ENCODE measurements at regions not wholly inside any gene's neighbourhood (a gene's known extent, or its start where the extent isn't known, plus 50 kb on each side); places are given as distances from the start of the nearest gene placed in this dataset.

GRCh38 chr10:110387617-110387982 is 82.9 kb upstream of the SMNDC1 start:
- DNase-seq (ENCODE audit: low read depth, low spot score), result no peak
- no peaks in the 10 kb centered on the region for H3K27me3 ChIP-seq (ENCODE audit: control insufficient read depth, extremely low read depth, insufficient read depth, low read length)
- H3K9ac ChIP-seq (ENCODE audit: control insufficient read depth, extremely low read depth, insufficient read depth, low read length), result no peak overlapping the region
- no peak overlapping the region for H2AFZ ChIP-seq (ENCODE audit: control insufficient read depth, low read length)
- H3K27ac ChIP-seq (ENCODE audit: control insufficient read depth, insufficient read depth, low read length), result no peak overlapping the region
- no peaks in the 10 kb centered on the region for H3K9me1 ChIP-seq (ENCODE audit: control insufficient read depth, extremely low read depth, insufficient read depth, low read length)
- no peaks in the 10 kb centered on the region for H3K9me3 ChIP-seq (ENCODE audit: control insufficient read depth, low read depth, low read length)
- no peak for FAIRE-seq
- H4K20me1 ChIP-seq (ENCODE audit: control insufficient read depth, extremely low read depth, insufficient read depth, low read length), result no peaks in the 10 kb centered on the region
- TF ChIP-seq CTCF (optimal IDR thresholded peaks at IDR 0.05 in 1 of 3, IDR thresholded peaks at IDR 0.05 in 1 of 3, conservative IDR thresholded peaks at IDR 0.05 in 1 of 3; ENCODE audit: extremely low read depth in 1 of 3, insufficient read depth in 2 of 3, low read length in 3 of 3) (no peak), EZH2 (IDR thresholded peaks at IDR 0.05; ENCODE audit: low read length) (no peak)
- H3K79me2 ChIP-seq (ENCODE audit: control insufficient read depth, insufficient read depth, low read length), result no peaks in the 10 kb centered on the region
- dilution Hi-C loops (cut with MboI; ENCODE audit: extremely low pct_ligation_motif_present, low sequenced_read_pairs), result no loop called here
- H3K4me1 ChIP-seq (ENCODE audit: control insufficient read depth, extremely low read depth, insufficient read depth, low read length), result peaks cover 2% of the 10 kb centered on the region
- no peak overlapping the region for H3K4me2 ChIP-seq (ENCODE audit: control insufficient read depth, extremely low read depth, insufficient read depth, low read depth, low read length)
- H3K36me3 ChIP-seq (ENCODE audit: control insufficient read depth in 2 of 2, extremely low read depth in 1 of 2, insufficient read depth in 2 of 2, low read length in 2 of 2), result no peaks in the 10 kb centered on the region
- H3K4me3 ChIP-seq (ENCODE audit: control insufficient read depth in 2 of 3, extremely low read depth in 1 of 3, insufficient read depth in 2 of 3, low read depth in 1 of 3, low read length in 3 of 3), result no peak overlapping the region

DNA sequence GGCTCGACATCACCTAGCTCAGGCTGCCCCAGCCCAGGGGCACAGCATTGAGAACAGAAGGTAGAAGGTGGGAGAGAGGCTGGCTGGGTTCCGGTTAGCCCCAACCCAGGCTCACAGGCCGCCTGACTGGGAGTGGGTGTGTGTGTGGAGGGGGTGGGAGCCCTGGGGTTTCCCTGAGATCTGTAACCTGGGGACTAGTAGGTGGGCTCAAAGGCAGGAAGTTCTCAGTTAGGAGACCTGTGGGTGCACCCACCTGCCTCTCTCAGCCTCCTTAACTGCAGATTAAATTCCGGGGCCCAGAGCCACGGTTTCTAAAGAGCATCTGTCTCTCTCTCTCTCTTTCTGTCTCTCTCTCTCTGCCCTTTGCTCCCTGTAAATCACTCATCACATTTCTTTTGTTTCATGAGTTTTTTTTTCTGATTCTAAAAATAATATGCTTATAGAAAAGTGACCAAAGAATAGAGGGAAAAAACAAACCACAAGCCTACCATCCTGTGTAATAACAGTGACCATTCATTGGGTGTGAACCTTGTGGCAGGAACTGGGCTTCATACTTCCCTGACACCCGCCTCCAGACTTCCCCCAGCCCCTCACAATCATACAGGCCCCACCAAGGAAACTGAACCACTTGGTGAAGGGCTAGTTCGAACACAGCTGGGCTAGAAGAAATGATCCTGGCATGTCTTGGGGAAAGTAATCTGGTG is 83.4 kb upstream of the SMNDC1 start:
- no peak overlapping the region for H2AFZ ChIP-seq (ENCODE audit: control insufficient read depth, low read length)
- dilution Hi-C loops (cut with MboI; ENCODE audit: extremely low pct_ligation_motif_present, low sequenced_read_pairs), result no loop called here
- H3K4me2 ChIP-seq (ENCODE audit: control insufficient read depth, extremely low read depth, insufficient read depth, low read depth, low read length), result no peak overlapping the region

GRCh38 chr10:110388687-110389052 is 84.0 kb upstream of the SMNDC1 start:
- no peak overlapping the region for H3K4me2 ChIP-seq (ENCODE audit: control insufficient read depth, extremely low read depth, insufficient read depth, low read depth, low read length)
- dilution Hi-C loops (cut with MboI; ENCODE audit: extremely low pct_ligation_motif_present, low sequenced_read_pairs), result no loop called here
- H3K79me2 ChIP-seq (ENCODE audit: control insufficient read depth, insufficient read depth, low read length), result no peaks in the 10 kb centered on the region
- H3K36me3 ChIP-seq (ENCODE audit: control insufficient read depth in 2 of 2, extremely low read depth in 1 of 2, insufficient read depth in 2 of 2, low read length in 2 of 2), result no peaks in the 10 kb centered on the region
- no peaks in the 10 kb centered on the region for H4K20me1 ChIP-seq (ENCODE audit: control insufficient read depth, extremely low read depth, insufficient read depth, low read length)
- H2AFZ ChIP-seq (ENCODE audit: control insufficient read depth, low read length), result no peak overlapping the region
- no peak for DNase-seq (ENCODE audit: low read depth, low spot score)
- H3K9me1 ChIP-seq (ENCODE audit: control insufficient read depth, extremely low read depth, insufficient read depth, low read length), result no peaks in the 10 kb centered on the region
- TF ChIP-seq CTCF (optimal IDR thresholded peaks at IDR 0.05 in 1 of 3, IDR thresholded peaks at IDR 0.05 in 1 of 3, conservative IDR thresholded peaks at IDR 0.05 in 1 of 3; ENCODE audit: extremely low read depth in 1 of 3, insufficient read depth in 2 of 3, low read length in 3 of 3), result no peak
- TF ChIP-seq EZH2 (IDR thresholded peaks at IDR 0.05; ENCODE audit: low read length), result no peak
- no peak overlapping the region for H3K4me3 ChIP-seq (ENCODE audit: control insufficient read depth in 2 of 3, extremely low read depth in 1 of 3, insufficient read depth in 2 of 3, low read depth in 1 of 3, low read length in 3 of 3)
- no peak overlapping the region for H3K9ac ChIP-seq (ENCODE audit: control insufficient read depth, extremely low read depth, insufficient read depth, low read length)
- H3K27ac ChIP-seq (ENCODE audit: control insufficient read depth, insufficient read depth, low read length), result no peak overlapping the region
- FAIRE-seq, result no peak
- H3K4me1 ChIP-seq (ENCODE audit: control insufficient read depth, extremely low read depth, insufficient read depth, low read length), result peaks cover 10% of the 10 kb centered on the region
- H3K9me3 ChIP-seq (ENCODE audit: control insufficient read depth, low read depth, low read length), result no peaks in the 10 kb centered on the region
- H3K27me3 ChIP-seq (ENCODE audit: control insufficient read depth, extremely low read depth, insufficient read depth, low read length), result no peaks in the 10 kb centered on the region

More for the DNA sequence above, 83.4 kb upstream of the SMNDC1 start:
- H3K27ac ChIP-seq (ENCODE audit: control insufficient read depth, insufficient read depth, low read length), result no peak overlapping the region
- TF ChIP-seq EZH2 (IDR thresholded peaks at IDR 0.05; ENCODE audit: low read length), result no peak
- no peak overlapping the region for H3K9ac ChIP-seq (ENCODE audit: control insufficient read depth, extremely low read depth, insufficient read depth, low read length)
- no peaks in the 10 kb centered on the region for H4K20me1 ChIP-seq (ENCODE audit: control insufficient read depth, extremely low read depth, insufficient read depth, low read length)
- no peak for DNase-seq (ENCODE audit: low read depth, low spot score)
- H3K9me1 ChIP-seq (ENCODE audit: control insufficient read depth, extremely low read depth, insufficient read depth, low read length), result no peaks in the 10 kb centered on the region
- H3K4me3 ChIP-seq (ENCODE audit: control insufficient read depth in 2 of 3, extremely low read depth in 1 of 3, insufficient read depth in 2 of 3, low read depth in 1 of 3, low read length in 3 of 3), result no peak overlapping the region
- no peaks in the 10 kb centered on the region for H3K9me3 ChIP-seq (ENCODE audit: control insufficient read depth, low read depth, low read length)
- H3K27me3 ChIP-seq (ENCODE audit: control insufficient read depth, extremely low read depth, insufficient read depth, low read length), result no peaks in the 10 kb centered on the region
- no peaks in the 10 kb centered on the region for H3K36me3 ChIP-seq (ENCODE audit: control insufficient read depth in 2 of 2, extremely low read depth in 1 of 2, insufficient read depth in 2 of 2, low read length in 2 of 2)
- H3K79me2 ChIP-seq (ENCODE audit: control insufficient read depth, insufficient read depth, low read length), result no peaks in the 10 kb centered on the region
- H3K4me1 ChIP-seq (ENCODE audit: control insufficient read depth, extremely low read depth, insufficient read depth, low read length), result peaks cover 7% of the 10 kb centered on the region
- no peak for FAIRE-seq

Measured in keratinocyte (primary cell).